ENCODE measurements at regions not wholly inside any gene's neighbourhood (a gene's known extent, or its start where the extent isn't known, plus 50 kb on each side); places are given as distances from the start of the nearest gene placed in this dataset.

DNA sequence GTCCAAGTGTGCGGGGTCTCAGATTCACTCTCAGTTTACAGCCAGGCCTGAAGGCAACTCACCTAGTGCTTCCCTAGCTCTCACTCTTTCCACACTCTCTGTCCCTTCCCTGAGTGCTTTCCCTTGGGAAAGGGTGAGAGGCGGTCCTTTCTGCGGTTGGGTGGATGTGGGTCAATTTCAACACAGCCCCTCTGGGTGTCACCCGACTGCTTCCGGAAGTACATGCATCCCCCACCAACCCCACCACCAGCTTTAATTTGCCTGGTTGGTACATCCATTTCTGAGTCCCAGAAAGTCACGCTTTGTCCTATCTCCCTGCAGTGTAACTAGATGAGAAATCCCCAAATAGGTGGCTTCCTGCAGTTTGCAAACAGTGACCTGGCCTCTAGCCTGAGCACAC lies 307.3 kb upstream of the MEIS1 start:
- H3K9me2 ChIP-seq (replicated peaks; ENCODE audit: insufficient read depth), result no peaks in the 10 kb centered on the region
- no peaks in the 10 kb centered on the region for H3K27me3 ChIP-seq
- H3K9me3 ChIP-seq (ENCODE audit: low read depth), result no peaks in the 10 kb centered on the region
- no peak overlapping the region for H2AFZ ChIP-seq
- H3K79me2 ChIP-seq, result no peaks in the 10 kb centered on the region
- DNase-seq (ENCODE audit: low spot score), result no peak
- no peaks in the 10 kb centered on the region for H3K4me1 ChIP-seq (ENCODE audit: insufficient read depth)
- no peaks in the 10 kb centered on the region for H3K36me3 ChIP-seq (replicated peaks; ENCODE audit: insufficient read depth, low read depth)
- H4K20me1 ChIP-seq (ENCODE audit: insufficient read depth, poor library complexity, severe bottlenecking), result no peaks in the 10 kb centered on the region
- no peak for TF ChIP-seq EZH2phosphoT487 (IDR thresholded peaks at IDR 0.05; ENCODE audit: low read depth, severe bottlenecking, unreplicated experiment)
- TF ChIP-seq, protein P1, sequence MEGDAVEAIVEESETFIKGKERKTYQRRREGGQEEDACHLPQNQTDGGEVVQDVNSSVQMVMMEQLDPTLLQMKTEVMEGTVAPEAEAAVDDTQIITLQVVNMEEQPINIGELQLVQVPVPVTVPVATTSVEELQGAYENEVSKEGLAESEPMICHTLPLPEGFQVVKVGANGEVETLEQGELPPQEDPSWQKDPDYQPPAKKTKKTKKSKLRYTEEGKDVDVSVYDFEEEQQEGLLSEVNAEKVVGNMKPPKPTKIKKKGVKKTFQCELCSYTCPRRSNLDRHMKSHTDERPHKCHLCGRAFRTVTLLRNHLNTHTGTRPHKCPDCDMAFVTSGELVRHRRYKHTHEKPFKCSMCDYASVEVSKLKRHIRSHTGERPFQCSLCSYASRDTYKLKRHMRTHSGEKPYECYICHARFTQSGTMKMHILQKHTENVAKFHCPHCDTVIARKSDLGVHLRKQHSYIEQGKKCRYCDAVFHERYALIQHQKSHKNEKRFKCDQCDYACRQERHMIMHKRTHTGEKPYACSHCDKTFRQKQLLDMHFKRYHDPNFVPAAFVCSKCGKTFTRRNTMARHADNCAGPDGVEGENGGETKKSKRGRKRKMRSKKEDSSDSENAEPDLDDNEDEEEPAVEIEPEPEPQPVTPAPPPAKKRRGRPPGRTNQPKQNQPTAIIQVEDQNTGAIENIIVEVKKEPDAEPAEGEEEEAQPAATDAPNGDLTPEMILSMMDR (IDR thresholded peaks at IDR 0.05; ENCODE audit: poor library complexity), result no peak
- TF ChIP-seq EZH2 (IDR thresholded peaks at IDR 0.05; ENCODE audit: borderline replicate concordance), result no peak
- H3K27ac ChIP-seq, result no peak overlapping the region
- H3K4me2 ChIP-seq, result no peak overlapping the region
- 92% methylated on average over 6 of the region's 6 CpGs for WGBS (ENCODE audit: low lambda C conversion rate, missing lambda C conversion rate)
- H3K4me3 ChIP-seq, result no peak overlapping the region

DNA sequence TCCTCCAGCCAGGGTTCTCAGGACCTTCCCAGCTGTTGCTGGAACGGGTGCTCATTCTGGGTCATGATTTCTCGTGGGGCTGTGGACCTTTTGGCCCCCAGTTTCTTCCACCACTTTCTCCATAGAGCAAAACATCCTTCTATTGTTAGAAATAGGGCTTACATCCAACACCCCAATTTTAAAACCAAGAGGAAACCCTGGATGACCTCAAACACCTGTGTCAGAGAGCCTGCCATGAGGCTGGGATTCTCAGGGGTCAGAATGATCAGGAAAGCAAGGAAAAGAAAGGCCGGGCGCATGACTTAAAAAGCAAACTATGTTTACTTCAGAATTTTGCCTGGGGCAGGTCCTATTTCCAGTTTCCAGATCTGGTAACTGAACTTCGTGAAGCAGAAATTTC lies 307.9 kb upstream of the MEIS1 start:
- Histone ChIP-seq H3K9me2 (replicated peaks; ENCODE audit: insufficient read depth) (no peaks in the 10 kb centered on the region), H3K36me3 (replicated peaks; ENCODE audit: insufficient read depth, low read depth) (no peaks in the 10 kb centered on the region), H3K27me3 (no peaks in the 10 kb centered on the region), H3K79me2 (no peaks in the 10 kb centered on the region), H3K9me3 (ENCODE audit: low read depth) (no peaks in the 10 kb centered on the region), H3K4me2 (no peak overlapping the region), H3K4me3 (no peak overlapping the region), H3K4me1 (ENCODE audit: insufficient read depth) (no peaks in the 10 kb centered on the region), H4K20me1 (ENCODE audit: insufficient read depth, poor library complexity, severe bottlenecking) (no peaks in the 10 kb centered on the region), H3K27ac (no peak overlapping the region), H2AFZ (no peak overlapping the region)
- no peak for DNase-seq (ENCODE audit: low spot score)
- 82% methylated on average over 5 of the region's 5 CpGs for WGBS (ENCODE audit: low lambda C conversion rate, missing lambda C conversion rate)
- TF ChIP-seq EZH2phosphoT487 (IDR thresholded peaks at IDR 0.05; ENCODE audit: low read depth, severe bottlenecking, unreplicated experiment), result no peak
- TF ChIP-seq, protein P1 (IDR thresholded peaks at IDR 0.05; ENCODE audit: poor library complexity), result no peak
- TF ChIP-seq EZH2 (IDR thresholded peaks at IDR 0.05; ENCODE audit: borderline replicate concordance), result no peak

DNA sequence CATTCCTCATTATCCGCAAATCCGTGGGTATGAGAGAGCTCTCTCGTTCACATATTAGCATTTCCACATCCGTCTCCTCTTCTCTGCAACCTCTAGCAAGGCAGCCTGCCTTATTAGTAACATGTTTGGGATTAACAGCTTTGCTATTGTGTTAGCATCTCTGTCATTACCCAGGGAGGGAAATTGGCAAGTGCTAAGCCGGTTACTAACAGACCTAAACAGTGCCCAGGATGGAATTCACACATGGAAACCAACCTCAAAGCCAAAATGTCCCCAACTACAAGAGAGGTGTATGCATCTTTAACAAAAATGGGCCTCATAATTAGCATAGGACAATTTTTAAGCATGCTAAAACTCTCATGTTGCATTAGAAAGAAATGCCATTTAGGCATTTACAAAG lies 309.0 kb upstream of the MEIS1 start:
- WGBS (ENCODE audit: low lambda C conversion rate, missing lambda C conversion rate), result 81% methylated on average over 5 of the region's 5 CpGs

More for the DNA sequence above, 309.0 kb upstream of the MEIS1 start:
- Histone ChIP-seq H3K36me3 (replicated peaks; ENCODE audit: insufficient read depth, low read depth) (no peaks in the 10 kb centered on the region), H3K9me2 (replicated peaks; ENCODE audit: insufficient read depth) (no peaks in the 10 kb centered on the region), H3K4me1 (ENCODE audit: insufficient read depth) (no peaks in the 10 kb centered on the region), H3K4me2 (no peak overlapping the region), H4K20me1 (ENCODE audit: insufficient read depth, poor library complexity, severe bottlenecking) (no peaks in the 10 kb centered on the region), H3K79me2 (no peaks in the 10 kb centered on the region), H3K27ac (no peak overlapping the region), H3K4me3 (no peak overlapping the region), H3K9me3 (ENCODE audit: low read depth) (no peaks in the 10 kb centered on the region), H3K27me3 (no peaks in the 10 kb centered on the region), H2AFZ (no peak overlapping the region)
- TF ChIP-seq, protein P1 (IDR thresholded peaks at IDR 0.05; ENCODE audit: poor library complexity), result no peak
- TF ChIP-seq EZH2 (IDR thresholded peaks at IDR 0.05; ENCODE audit: borderline replicate concordance) (no peak), EZH2phosphoT487 (IDR thresholded peaks at IDR 0.05; ENCODE audit: low read depth, severe bottlenecking, unreplicated experiment) (no peak)
- no peak for DNase-seq (ENCODE audit: low spot score)
